ENCODE measurements at regions not wholly inside any gene's neighbourhood (a gene's known extent, or its start where the extent isn't known, plus 50 kb on each side); places are given as distances from the start of the nearest gene placed in this dataset.

- no peak overlapping the region for H3K27ac ChIP-seq (ENCODE audit: extremely low read depth, low read depth, low read length)
- WGBS (ENCODE audit: insufficient coverage, low coverage, missing lambda C conversion rate), result 1% methylated on average over 3 of the region's 3 CpGs
- no peak for FAIRE-seq
- no peak overlapping the region for H3K9ac ChIP-seq (ENCODE audit: insufficient read depth in 1 of 2, low read depth in 2 of 2, low read length in 2 of 2)
- BruUV-seq (replicated peaks), result no TSS peak
- no peaks in the 10 kb centered on the region for H3K27me3 ChIP-seq (ENCODE audit: control insufficient read depth in 2 of 2, insufficient read depth in 2 of 2, low read length in 2 of 2)
- H3K36me3 ChIP-seq (ENCODE audit: control insufficient read depth, insufficient read depth, low read length), result no peaks in the 10 kb centered on the region
- no peaks in the 10 kb centered on the region for H3K79me2 ChIP-seq (ENCODE audit: control insufficient read depth, insufficient read depth, low read length)
- H2AFZ ChIP-seq (ENCODE audit: low read depth, low read length), result no peak overlapping the region
- no peaks in the 10 kb centered on the region for H3K9me1 ChIP-seq (ENCODE audit: control insufficient read depth, insufficient read depth, low read length)
- H3K4me3 ChIP-seq, result no peak overlapping the region
- no peaks in the 10 kb centered on the region for H4K20me1 ChIP-seq (replicated peaks; ENCODE audit: control insufficient read depth, insufficient read depth, low read length)
- H3K4me1 ChIP-seq (replicated peaks in 1 of 2; ENCODE audit: control insufficient read depth in 2 of 2, insufficient read depth in 2 of 2, low read length in 2 of 2), result no peaks in the 10 kb centered on the region
- in situ Hi-C loops (cut with MboI), result no loop called here
- no peaks in the 10 kb centered on the region for H3K9me3 ChIP-seq (replicated peaks; ENCODE audit: control insufficient read depth, insufficient read depth, low read depth, low read length)
- intact Hi-C loops (cut with micrococcal nuclease), result no loop called here
- DNase-seq (ENCODE audit: extremely low read depth in 1 of 4, low spot score in 3 of 4), result no peak
- no peak overlapping the region for H3K4me2 ChIP-seq (ENCODE audit: insufficient read depth, low read length)
- TF ChIP-seq MEF2A (IDR thresholded peaks at IDR 0.05; ENCODE audit: control insufficient read depth, low read depth, low read length) (no peak), HDAC6 (IDR thresholded peaks at IDR 0.05; ENCODE audit: low read depth, low read length) (no peak), E2F5 (CRISPR knock-in tag; IDR thresholded peaks at IDR 0.05) (no peak), SRSF7 (optimal IDR thresholded peaks at IDR 0.05; ENCODE audit: low read depth, low read length) (no peak), BRD9 (IDR thresholded peaks at IDR 0.05; ENCODE audit: low read depth, partially characterized antibody) (no peak), ZNF707 (CRISPR knock-in tag; conservative IDR thresholded peaks at IDR 0.05) (no peak), BRF1 (IDR thresholded peaks at IDR 0.05; ENCODE audit: borderline replicate concordance, extremely low read depth, insufficient read length) (no peak)
- ChIA-PET POLR2A (no interaction called here), CTCF (ENCODE audit: low intra/inter-chr PET ratio) (no interaction called here)
- ATAC-seq, result no peak
These were observed 440.4 kb downstream of the COL12A1 start for GRCh38 chr6:74765486-74765885.

Data from K562 (cell line).